GM23338 (cell line): ENCODE measurements at regions not wholly inside any gene's neighbourhood (a gene's known extent, or its start where the extent isn't known, plus 50 kb on each side); places are given as distances from the start of the nearest gene placed in this dataset.
A peak's percentile ranks its signal among the peaks of the same experiment; 100 is the strongest.

Source experiments
- CREB1 ChIP-seq: fragments of 250-450 bp; sonication (Bioruptor Pico); IDR thresholded peaks from 2 replicates; pipeline ENCODE4 v1.5.0; 2020; ENCODE audit warnings: low read depth, mild to moderate bottlenecking, moderate library complexity
- CTCF ChIP-seq, 2 experiments: fragments of 200-600 bp in 1 of 2; sonication (generic) in 1 of 2; conservative IDR thresholded peaks; 2 replicates each; pipeline versions ENCODE4 v1.5.1 to v1.6.1; 2016 to 2017; ENCODE audit warnings: antibody characterized with exemption in 2 of 2, low read depth in 2 of 2, mild to moderate bottlenecking in 2 of 2, moderate library complexity in 1 of 2
- EZH2 ChIP-seq: fragments of 200-600 bp; sonication (generic); IDR thresholded peaks from one replicate; pipeline ENCODE4 v1.8.0; 2017; ENCODE audit warnings: antibody characterized with exemption, mild to moderate bottlenecking, low read depth; ENCODE audit not compliant: unreplicated experiment
- EZH2phosphoT487 ChIP-seq: fragments of 200-600 bp; sonication (generic); IDR thresholded peaks from one replicate; pipeline ENCODE4 v1.8.1; 2018; ENCODE audit warnings: antibody characterized with exemption; ENCODE audit not compliant: unreplicated experiment
- JUNB ChIP-seq: IDR thresholded peaks from one replicate; pipeline ENCODE4 v1.6.1; 2016; ENCODE audit warnings: antibody characterized with exemption; ENCODE audit not compliant: unreplicated experiment
- POLR2AphosphoS5 ChIP-seq: IDR thresholded peaks from 2 replicates; pipeline ENCODE4 v1.6.1; 2016; ENCODE audit warnings: antibody characterized with exemption, low read depth
- REST ChIP-seq: IDR thresholded peaks from one replicate; pipeline ENCODE4 v1.6.1; 2018; ENCODE audit warnings: antibody characterized with exemption; ENCODE audit not compliant: unreplicated experiment
- ZNF114 ChIP-seq: fragments of 250-450 bp; sonication (Bioruptor Pico); IDR thresholded peaks from 2 replicates; pipeline ENCODE4 v1.5.0; 2020; ENCODE audit warnings: mild to moderate bottlenecking, moderate library complexity

GRCh38 chr16:82229800-82230619 lies 60.0 kb upstream of the MPHOSPH6 start:
- TF ChIP-seq CTCF (conservative IDR thresholded peaks at IDR 0.05; ENCODE audit: low read depth in 2 of 2) (peak; percentile 94 to 95), CREB1 (CRISPR knock-in tag) (no peak), REST (no peak), EZH2 (no peak), POLR2AphosphoS5 (no peak), EZH2phosphoT487 (no peak), JUNB (no peak), ZNF114 (no peak)
